Kidney glomerular epithelial cell (primary cell): ENCODE measurements at regions not wholly inside any gene's neighbourhood (a gene's known extent, or its start where the extent isn't known, plus 50 kb on each side); places are given as distances from the start of the nearest gene placed in this dataset.
"Not testable (repeated sequence)": the region's sequence is repeated elsewhere in the genome, so short reads cannot be mapped to it uniquely, and the experiment has no call there.

Experiments
- DNase-seq: peaks from one replicate; lab custom pipeline; 2025; lab: John Stamatoyannopoulos, UW

GRCh38 chr1:164163289-164163849, 395.6 kb upstream of the PBX1 start:
- no peak for DNase-seq

- no peak for DNase-seq
Measured at GRCh38 chr1:164165466-164165865, 393.5 kb upstream of the PBX1 start.

- not testable (repeated sequence) for DNase-seq
Measured at GRCh38 chr1:164166454-164166853, 392.5 kb upstream of the PBX1 start.

- DNase-seq: no peak
Measured at GRCh38 chr1:164177118-164177517, 381.9 kb upstream of the PBX1 start.

- no peak for DNase-seq
Measured at GRCh38 chr1:164180824-164181223, 378.2 kb upstream of the PBX1 start.

GRCh38 chr1:164183854-164184635, 374.9 kb upstream of the PBX1 start:
- no peak for DNase-seq

- DNase-seq: no peak
Measured at GRCh38 chr1:164186881-164187280, 372.1 kb upstream of the PBX1 start.

GRCh38 chr1:164188497-164188896, 370.5 kb upstream of the PBX1 start:
- no peak for DNase-seq

GRCh38 chr1:164191191-164191590, 367.8 kb upstream of the PBX1 start:
- no peak for DNase-seq

- DNase-seq: no peak
Measured at GRCh38 chr1:164210211-164210739, 348.7 kb upstream of the PBX1 start.

GRCh38 chr1:164223378-164223777, 335.6 kb upstream of the PBX1 start:
- DNase-seq: no peak

GRCh38 chr1:164225011-164225410, 334.0 kb upstream of the PBX1 start:
- no peak for DNase-seq

- DNase-seq: no peak
Measured at GRCh38 chr1:164226977-164227376, 332.0 kb upstream of the PBX1 start.

- no peak for DNase-seq
Measured at GRCh38 chr1:164228928-164229327, 330.1 kb upstream of the PBX1 start.

- DNase-seq: peak; percentile 52
Measured at GRCh38 chr1:164233149-164233548, 325.8 kb upstream of the PBX1 start.

- DNase-seq: no peak
Measured at GRCh38 chr1:164240081-164240480, 318.9 kb upstream of the PBX1 start.

- no peak for DNase-seq
Measured at GRCh38 chr1:164250365-164250764, 308.6 kb upstream of the PBX1 start.

- DNase-seq: no peak
Measured at GRCh38 chr1:164256456-164256855, 302.5 kb upstream of the PBX1 start.

- DNase-seq: no peak
Measured at GRCh38 chr1:164261691-164262240, 297.2 kb upstream of the PBX1 start.

GRCh38 chr1:164263540-164263939, 295.4 kb upstream of the PBX1 start:
- DNase-seq: no peak

GRCh38 chr1:164265232-164265631, 293.8 kb upstream of the PBX1 start:
- DNase-seq: no peak

GRCh38 chr1:164272156-164272555, 286.8 kb upstream of the PBX1 start:
- no peak for DNase-seq

GRCh38 chr1:164296172-164296571, 262.8 kb upstream of the PBX1 start:
- DNase-seq: no peak
